ENCODE measurements at regions not wholly inside any gene's neighbourhood (a gene's known extent, or its start where the extent isn't known, plus 50 kb on each side); places are given as distances from the start of the nearest gene placed in this dataset.

GRCh38 chr5:173777674-173778073 lies 110.5 kb upstream of the CPEB4 start:
- TF ChIP-seq GATA2 (IDR thresholded peaks at IDR 0.05; ENCODE audit: low read depth, low read length) = no peak
- TF ChIP-seq GATA3 (IDR thresholded peaks at IDR 0.05; ENCODE audit: low read depth, low read length) = no peak
